SK-N-SH (cell line): ENCODE measurements at regions not wholly inside any gene's neighbourhood (a gene's known extent, or its start where the extent isn't known, plus 50 kb on each side); places are given as distances from the start of the nearest gene placed in this dataset.

ENCODE experiments used
- CTCF ChIA-PET: fragments of 300-600, 350-600 bp; formaldehyde crosslinking; extraction: SDS; loops from one replicate; lab custom pipeline; 2021; lab: Yijun Ruan, JAX
- POLR2A ChIA-PET: fragments of 350-600 bp; sonication (Branson Sonifier 250); formaldehyde crosslinking; extraction: SDS; loops from one replicate; lab custom pipeline; 2020; ENCODE audit warnings: antibody characterized with exemption, inconsistent platforms; lab: Yijun Ruan, JAX
- DNase-seq: peaks from one replicate; pipeline ENCODE4 v3.0.0; 2012
- H2AFZ ChIP-seq: fragments of 200-600 bp; sonication (generic); 2 replicates; pipeline ENCODE4 v1.8.1; 2016; ENCODE audit warnings: antibody characterized with exemption, mild to moderate bottlenecking, low read depth
- H3F3A ChIP-seq: fragments of 200-600 bp; sonication (generic); replicated peaks from 2 replicates; pipeline ENCODE3; 2016; ENCODE audit warnings: antibody characterized with exemption, mild to moderate bottlenecking; ENCODE audit not compliant: insufficient read depth
- H3K27ac ChIP-seq, 2 experiments: fragments of 200-500 bp in 1 of 2; fragments of 200-600 bp in 1 of 2; sonication (Bioruptor generic) in 1 of 2; sonication (generic), shearing (Covaris generic) in 1 of 2; 2 replicates each; pipeline versions ENCODE4 v1.5.1 to v1.6.1; 2014 to 2016; ENCODE audit warnings: low read depth in 2 of 2, inconsistent platforms in 1 of 2, low read length in 1 of 2, mild to moderate bottlenecking in 1 of 2, mixed read lengths in 1 of 2
- H3K27me3 ChIP-seq: fragments of 200-600 bp; sonication (generic), shearing (Covaris generic); 2 replicates; pipeline ENCODE4 v1.6.1; 2016; ENCODE audit warnings: mixed run types; ENCODE audit not compliant: insufficient read depth
- H3K36me3 ChIP-seq, 2 experiments: fragments of 200-500 bp in 1 of 2; fragments of 200-600 bp in 1 of 2; sonication (Bioruptor generic) in 1 of 2; sonication (generic) in 1 of 2; replicated peaks in 1 of 2; 2 replicates each; pipeline versions ENCODE3 to v1.5.1; 2014 to 2016; ENCODE audit warnings: low read length in 1 of 2, mild to moderate bottlenecking in 1 of 2; ENCODE audit not compliant: insufficient read depth in 2 of 2, control insufficient read depth in 1 of 2
- H3K4me1 ChIP-seq, 2 experiments: fragments of 200-500 bp in 1 of 2; fragments of 200-600 bp in 1 of 2; sonication (Bioruptor generic) in 1 of 2; sonication (generic), shearing (Covaris generic) in 1 of 2; 2 replicates each; pipeline versions ENCODE4 v1.5.1 to v1.6.1; 2014 to 2016; ENCODE audit warnings: low read depth in 1 of 2, low read length in 1 of 2, mixed run types in 1 of 2; ENCODE audit not compliant: insufficient read depth in 2 of 2, control insufficient read depth in 1 of 2
- H3K4me2 ChIP-seq: fragments of 200-600 bp; sonication (generic), shearing (Covaris generic); 2 replicates; pipeline ENCODE4 v1.6.1; 2017; ENCODE audit warnings: mixed run types
- H3K4me3 ChIP-seq, 2 experiments: fragments of 200-500 bp in 1 of 2; fragments of 200-600 bp in 1 of 2; sonication (Bioruptor generic) in 1 of 2; sonication (generic), shearing (Covaris generic) in 1 of 2; 2 replicates each; pipeline versions ENCODE4 v1.5.1 to v1.8.1; 2014 to 2016; ENCODE audit warnings: low read depth in 2 of 2, inconsistent platforms in 1 of 2, low read length in 1 of 2, mild to moderate bottlenecking in 1 of 2, mixed read lengths in 1 of 2, moderate library complexity in 1 of 2
- H3K79me2 ChIP-seq: fragments of 200-600 bp; sonication (generic); 2 replicates; pipeline ENCODE4 v1.8.1; 2017; ENCODE audit warnings: mild to moderate bottlenecking; ENCODE audit not compliant: insufficient read depth
- H3K9ac ChIP-seq: fragments of 200-600 bp; sonication (generic); 2 replicates; pipeline ENCODE4 v1.6.1; 2017; ENCODE audit warnings: mixed run types
- H3K9me2 ChIP-seq: fragments of 200-600 bp; sonication (generic); 2 replicates; pipeline ENCODE4 v1.6.1; 2017; ENCODE audit warnings: mixed run types
- H3K9me3 ChIP-seq: fragments of 200-600 bp; sonication (generic); 2 replicates; pipeline ENCODE4 v1.6.1; 2017; ENCODE audit warnings: mixed run types, mild to moderate bottlenecking, moderate library complexity
- H4K20me1 ChIP-seq: fragments of 200-600 bp; sonication (generic); 2 replicates; pipeline ENCODE4 v1.6.1; 2017; ENCODE audit warnings: mild to moderate bottlenecking, mixed run types; ENCODE audit not compliant: insufficient read depth
- CHD2 ChIP-seq: fragments of 150-350 bp; IDR thresholded peaks from 2 replicates; pipeline ENCODE4 v1.6.1; 2018; ENCODE audit warnings: low read length; ENCODE audit not compliant: partially characterized antibody
- ELF1 ChIP-seq: IDR thresholded peaks from 2 replicates; pipeline ENCODE4 v1.4.0; 2012
- EP300 ChIP-seq, 2 experiments: IDR thresholded peaks; 2 replicates each; pipeline versions ENCODE4 v1.4.0 to v1.6.1; 2012; ENCODE audit warnings: borderline replicate concordance in 1 of 2, low read depth in 1 of 2, low read length in 1 of 2
- GABPA ChIP-seq: IDR thresholded peaks from 2 replicates; pipeline ENCODE4 v1.4.0; 2012; ENCODE audit warnings: low read depth, mild to moderate bottlenecking
- GATA2 ChIP-seq: sonication (generic); formaldehyde crosslinking; IDR thresholded peaks from 2 replicates; pipeline ENCODE4 v1.5.0; 2020; ENCODE audit warnings: mild to moderate bottlenecking, missing genetic modification reagents
- JUND ChIP-seq: IDR thresholded peaks from 2 replicates; pipeline ENCODE4 v1.4.0; 2012
- MXI1 ChIP-seq: IDR thresholded peaks from 2 replicates; pipeline ENCODE4 v1.6.1; 2012; ENCODE audit warnings: mild to moderate bottlenecking, low read depth, low read length, improper control_type of control experiment
- POLR2AphosphoS5 ChIP-seq: IDR thresholded peaks from 2 replicates; pipeline ENCODE4 v1.6.1; 2012; ENCODE audit warnings: low read depth, low read length
- RAD21 ChIP-seq: IDR thresholded peaks from 2 replicates; pipeline ENCODE4 v1.6.1; 2012; ENCODE audit warnings: mild to moderate bottlenecking, low read length
- RFX5 ChIP-seq: IDR thresholded peaks from 2 replicates; pipeline ENCODE4 v1.6.1; 2012; ENCODE audit warnings: mild to moderate bottlenecking, improper control_type of control experiment, low read length
- RXRA ChIP-seq: IDR thresholded peaks from 2 replicates; pipeline ENCODE4 v1.4.0; 2012; ENCODE audit warnings: low read depth, mild to moderate bottlenecking, borderline replicate concordance
- SIN3A ChIP-seq: IDR thresholded peaks from 2 replicates; pipeline ENCODE4 v1.6.1; 2012; ENCODE audit warnings: low read depth, mild to moderate bottlenecking, low read length, moderate library complexity, borderline replicate concordance
- TAF1 ChIP-seq: IDR thresholded peaks from 2 replicates; pipeline ENCODE4 v1.6.1; 2012; ENCODE audit warnings: low read depth, mild to moderate bottlenecking, low read length, moderate library complexity, borderline replicate concordance
- TEAD4 ChIP-seq: IDR thresholded peaks from 2 replicates; pipeline ENCODE4 v1.4.0; 2012; ENCODE audit warnings: mild to moderate bottlenecking, borderline replicate concordance; ENCODE audit not compliant: insufficient read depth
- WGBS: methylation state at CpG from one replicate; pipeline ENCODE4 v1.1.6; 2017; ENCODE audit warnings: low lambda C conversion rate; 5-methylcytosine and 5-hydroxymethylcytosine counted together
- TF ChIP-seq, protein P1 (sequence below): IDR thresholded peaks from 2 replicates; pipeline ENCODE4 v1.4.0; 2012; ENCODE audit warnings: low read depth, borderline replicate concordance
- TF ChIP-seq, protein P2 (sequence below): fragments of 150-350 bp; IDR thresholded peaks from 2 replicates; pipeline ENCODE4 v1.6.1; 2017; ENCODE audit warnings: antibody characterized with exemption, low read length, low read depth, borderline replicate concordance
- TF ChIP-seq, protein P3 (sequence below): IDR thresholded peaks from 2 replicates; pipeline ENCODE4 v1.6.1; 2012; ENCODE audit warnings: mild to moderate bottlenecking, low read depth, low read length, moderate library complexity

DNA sequence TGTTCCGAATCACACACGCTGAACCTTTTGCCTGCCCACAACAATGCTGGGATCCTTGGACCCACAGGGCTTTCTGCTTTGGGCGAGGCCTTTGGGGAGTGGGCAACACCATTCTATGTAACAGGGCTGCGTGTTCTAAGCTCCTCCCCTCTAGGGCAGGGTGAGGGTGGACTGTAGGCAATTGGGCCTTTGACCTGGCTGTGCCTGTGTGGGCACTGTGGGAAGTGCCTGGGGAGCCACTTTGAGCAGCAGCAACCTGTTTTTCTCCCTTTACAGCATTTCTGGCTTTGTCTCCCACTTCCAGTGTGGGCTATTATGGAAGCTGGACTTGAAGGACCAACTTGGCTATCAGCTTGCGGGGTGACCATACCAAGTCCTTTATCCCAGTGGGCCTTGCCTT is 128.9 kb upstream of the WSCD1 start:
- WGBS = 37% methylated on average over 5 of the region's 5 CpGs
- H3K4me1 ChIP-seq = no peaks in the 10 kb centered on the region
- no peak overlapping the region for H3K4me3 ChIP-seq
- no peak overlapping the region for H3K9ac ChIP-seq
- no peaks in the 10 kb centered on the region for H3K9me2 ChIP-seq
- H2AFZ ChIP-seq = no peak overlapping the region
- no peaks in the 10 kb centered on the region for H3K79me2 ChIP-seq
- no peaks in the 10 kb centered on the region for H3F3A ChIP-seq
- H3K27ac ChIP-seq = no peak overlapping the region
- H3K27me3 ChIP-seq = peaks cover 25% of the 10 kb centered on the region; the same call in 1 of the 2 replicates
- no peak for DNase-seq
- CTCF ChIA-PET = no interaction called here
- no peak for TF ChIP-seq POLR2AphosphoS5
- no peak for TF ChIP-seq CHD2
- TF ChIP-seq EP300 (IDR thresholded peaks at IDR 0.05; ENCODE audit: borderline replicate concordance in 1 of 2, low read depth in 1 of 2, low read length in 1 of 2) = no peak
- TF ChIP-seq, protein P1, sequence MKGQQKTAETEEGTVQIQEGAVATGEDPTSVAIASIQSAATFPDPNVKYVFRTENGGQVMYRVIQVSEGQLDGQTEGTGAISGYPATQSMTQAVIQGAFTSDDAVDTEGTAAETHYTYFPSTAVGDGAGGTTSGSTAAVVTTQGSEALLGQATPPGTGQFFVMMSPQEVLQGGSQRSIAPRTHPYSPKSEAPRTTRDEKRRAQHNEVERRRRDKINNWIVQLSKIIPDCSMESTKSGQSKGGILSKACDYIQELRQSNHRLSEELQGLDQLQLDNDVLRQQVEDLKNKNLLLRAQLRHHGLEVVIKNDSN = no peak
- no peak for TF ChIP-seq TEAD4
- TF ChIP-seq, protein P2, sequence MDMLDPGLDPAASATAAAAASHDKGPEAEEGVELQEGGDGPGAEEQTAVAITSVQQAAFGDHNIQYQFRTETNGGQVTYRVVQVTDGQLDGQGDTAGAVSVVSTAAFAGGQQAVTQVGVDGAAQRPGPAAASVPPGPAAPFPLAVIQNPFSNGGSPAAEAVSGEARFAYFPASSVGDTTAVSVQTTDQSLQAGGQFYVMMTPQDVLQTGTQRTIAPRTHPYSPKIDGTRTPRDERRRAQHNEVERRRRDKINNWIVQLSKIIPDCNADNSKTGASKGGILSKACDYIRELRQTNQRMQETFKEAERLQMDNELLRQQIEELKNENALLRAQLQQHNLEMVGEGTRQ = no peak
- TF ChIP-seq, protein P3, sequence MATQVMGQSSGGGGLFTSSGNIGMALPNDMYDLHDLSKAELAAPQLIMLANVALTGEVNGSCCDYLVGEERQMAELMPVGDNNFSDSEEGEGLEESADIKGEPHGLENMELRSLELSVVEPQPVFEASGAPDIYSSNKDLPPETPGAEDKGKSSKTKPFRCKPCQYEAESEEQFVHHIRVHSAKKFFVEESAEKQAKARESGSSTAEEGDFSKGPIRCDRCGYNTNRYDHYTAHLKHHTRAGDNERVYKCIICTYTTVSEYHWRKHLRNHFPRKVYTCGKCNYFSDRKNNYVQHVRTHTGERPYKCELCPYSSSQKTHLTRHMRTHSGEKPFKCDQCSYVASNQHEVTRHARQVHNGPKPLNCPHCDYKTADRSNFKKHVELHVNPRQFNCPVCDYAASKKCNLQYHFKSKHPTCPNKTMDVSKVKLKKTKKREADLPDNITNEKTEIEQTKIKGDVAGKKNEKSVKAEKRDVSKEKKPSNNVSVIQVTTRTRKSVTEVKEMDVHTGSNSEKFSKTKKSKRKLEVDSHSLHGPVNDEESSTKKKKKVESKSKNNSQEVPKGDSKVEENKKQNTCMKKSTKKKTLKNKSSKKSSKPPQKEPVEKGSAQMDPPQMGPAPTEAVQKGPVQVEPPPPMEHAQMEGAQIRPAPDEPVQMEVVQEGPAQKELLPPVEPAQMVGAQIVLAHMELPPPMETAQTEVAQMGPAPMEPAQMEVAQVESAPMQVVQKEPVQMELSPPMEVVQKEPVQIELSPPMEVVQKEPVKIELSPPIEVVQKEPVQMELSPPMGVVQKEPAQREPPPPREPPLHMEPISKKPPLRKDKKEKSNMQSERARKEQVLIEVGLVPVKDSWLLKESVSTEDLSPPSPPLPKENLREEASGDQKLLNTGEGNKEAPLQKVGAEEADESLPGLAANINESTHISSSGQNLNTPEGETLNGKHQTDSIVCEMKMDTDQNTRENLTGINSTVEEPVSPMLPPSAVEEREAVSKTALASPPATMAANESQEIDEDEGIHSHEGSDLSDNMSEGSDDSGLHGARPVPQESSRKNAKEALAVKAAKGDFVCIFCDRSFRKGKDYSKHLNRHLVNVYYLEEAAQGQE = no peak
- TF ChIP-seq GATA2 (CRISPR knock-in tag) = no peak
- no peak for TF ChIP-seq RFX5
- TF ChIP-seq ELF1 = no peak
- no peak for TF ChIP-seq RXRA
- TF ChIP-seq RAD21 = no peak
- no peak for TF ChIP-seq JUND
- TF ChIP-seq TAF1 = no peak
- no peak for TF ChIP-seq SIN3A
- TF ChIP-seq MXI1 = no peak
- TF ChIP-seq GABPA = no peak
- H4K20me1 ChIP-seq = no peaks in the 10 kb centered on the region
- POLR2A ChIA-PET = no interaction called here
- no peak overlapping the region for H3K4me2 ChIP-seq
- H3K9me3 ChIP-seq = no peaks in the 10 kb centered on the region
- H3K36me3 ChIP-seq = no peaks in the 10 kb centered on the region
